Eye (tissue), 1 donor: ENCODE measurements at regions not wholly inside any gene's neighbourhood (a gene's known extent, or its start where the extent isn't known, plus 50 kb on each side); places are given as distances from the start of the nearest gene placed in this dataset.

Experiments
- DNase-seq: peaks from one replicate; pipeline ENCODE4 v3.0.0-alpha.2; 2015

- no peak for DNase-seq
Measured at GRCh38 chr9:89983411-89983810, 378.6 kb downstream of the GADD45G start.

GRCh38 chr9:89984214-89984613, 379.4 kb downstream of the GADD45G start:
- no peak for DNase-seq

GRCh38 chr9:89985068-89985467, 380.3 kb downstream of the GADD45G start:
- no peak for DNase-seq

- no peak for DNase-seq
Measured at GRCh38 chr9:89986190-89986589, 381.4 kb downstream of the GADD45G start.

GRCh38 chr9:89988458-89988857, 383.6 kb downstream of the GADD45G start:
- DNase-seq, result no peak

- peak; percentile 41 for DNase-seq
Measured at GRCh38 chr9:89991204-89991790, 386.5 kb downstream of the GADD45G start.

GRCh38 chr9:89992326-89993198, 387.8 kb downstream of the GADD45G start:
- DNase-seq, result peak; percentile 74

GRCh38 chr9:89993678-89994630, 389.1 kb downstream of the GADD45G start:
- peak; percentile 45 for DNase-seq

- DNase-seq, result peak; percentile 40
Measured at GRCh38 chr9:89994988-89995613, 390.3 kb downstream of the GADD45G start.

GRCh38 chr9:89996116-89996515, 391.3 kb downstream of the GADD45G start:
- DNase-seq, result no peak

GRCh38 chr9:89996773-89997172, 392.0 kb downstream of the GADD45G start:
- no peak for DNase-seq

- DNase-seq, result no peak
Measured at GRCh38 chr9:89998633-89999032, 393.8 kb downstream of the GADD45G start.

GRCh38 chr9:89999176-89999533, 394.3 kb downstream of the GADD45G start:
- no peak for DNase-seq

- DNase-seq, result peak; percentile 56
Measured at GRCh38 chr9:89999534-90000370, 394.9 kb downstream of the GADD45G start.

GRCh38 chr9:90000925-90001324, 396.1 kb downstream of the GADD45G start:
- no peak for DNase-seq

GRCh38 chr9:90001747-90002146, 396.9 kb downstream of the GADD45G start:
- peak; percentile 57 for DNase-seq

GRCh38 chr9:90002397-90003271, 397.8 kb downstream of the GADD45G start:
- DNase-seq, result peak; percentile 69

- DNase-seq, result no peak
Measured at GRCh38 chr9:90005388-90005787, 400.6 kb downstream of the GADD45G start.

- peak; percentile 16 for DNase-seq
Measured at GRCh38 chr9:90007516-90008440, 403.0 kb downstream of the GADD45G start.

- DNase-seq, result no peak
Measured at GRCh38 chr9:90009447-90009846, 404.6 kb downstream of the GADD45G start.
